ENCODE measurements at regions not wholly inside any gene's neighbourhood (a gene's known extent, or its start where the extent isn't known, plus 50 kb on each side); places are given as distances from the start of the nearest gene placed in this dataset.

GRCh38 chr1:234750922-234751627, 141.1 kb upstream of the IRF2BP2 start (continued):
- TF ChIP-seq DEAF1 (CRISPR knock-in tag; IDR thresholded peaks at IDR 0.05) (no peak), NFIC (IDR thresholded peaks at IDR 0.05) (peak; percentile 68), ETV5 (CRISPR knock-in tag; IDR thresholded peaks at IDR 0.05; ENCODE audit: low read depth) (no peak), EWSR1 (IDR thresholded peaks at IDR 0.05; ENCODE audit: borderline replicate concordance, low read depth, partially characterized antibody) (no peak), ZHX1 (conservative IDR thresholded peaks at IDR 0.05; ENCODE audit: low read length) (no peak), MAFG (tag; conservative IDR thresholded peaks at IDR 0.05) (no peak), MEIS2 (IDR thresholded peaks at IDR 0.05; ENCODE audit: partially characterized antibody) (peak; percentile 39), SRSF9 (IDR thresholded peaks at IDR 0.05; ENCODE audit: borderline replicate concordance, low read depth, low read length) (no peak), SP1 (CRISPR knock-in tag; IDR thresholded peaks at IDR 0.05) (no peak), KDM1A (IDR thresholded peaks at IDR 0.05) (peak; percentile 61 to 88; a peak in 3 of 4 replicates), DPF2 (IDR thresholded peaks at IDR 0.05) (peak; percentile 55; the same call in 1 of the 2 replicates), PKNOX1 (IDR thresholded peaks at IDR 0.05) (peak; percentile 60), EP300 (IDR thresholded peaks at IDR 0.05; ENCODE audit: low read length) (peak; percentile 74; the same call in 1 of the 2 replicates), POLR2A (conservative IDR thresholded peaks at IDR 0.05) (no peak), BHLHE40 (IDR thresholded peaks at IDR 0.05; ENCODE audit: low read length) (peak; percentile 35; the same call in 1 of the 2 replicates), BRD4 (IDR thresholded peaks at IDR 0.05) (no peak), ZC3H11A (IDR thresholded peaks at IDR 0.05; ENCODE audit: low read depth, low read length) (no peak), NFIX (CRISPR knock-in tag; IDR thresholded peaks at IDR 0.05; ENCODE audit: low read depth) (no peak), MNT (conservative IDR thresholded peaks at IDR 0.05) (0 out of 4 replicates have a peak, but pooled peaks of 1 of the 2 experiments have one; percentile 34), OTX1 (CRISPR knock-in tag; IDR thresholded peaks at IDR 0.05) (no peak), ZNF644 (tag; IDR thresholded peaks at IDR 0.05; ENCODE audit: low read depth) (no peak), ZNF316 (IDR thresholded peaks at IDR 0.05) (no peak), TCF15 (CRISPR knock-in tag; IDR thresholded peaks at IDR 0.05) (no peak), FOXA3 (CRISPR knock-in tag; conservative IDR thresholded peaks at IDR 0.05 in 1 of 2, IDR thresholded peaks at IDR 0.05 in 1 of 2) (no peak)

Measured in K562 (cell line).